ENCODE measurements at regions not wholly inside any gene's neighbourhood (a gene's known extent, or its start where the extent isn't known, plus 50 kb on each side); places are given as distances from the start of the nearest gene placed in this dataset.

DNA sequence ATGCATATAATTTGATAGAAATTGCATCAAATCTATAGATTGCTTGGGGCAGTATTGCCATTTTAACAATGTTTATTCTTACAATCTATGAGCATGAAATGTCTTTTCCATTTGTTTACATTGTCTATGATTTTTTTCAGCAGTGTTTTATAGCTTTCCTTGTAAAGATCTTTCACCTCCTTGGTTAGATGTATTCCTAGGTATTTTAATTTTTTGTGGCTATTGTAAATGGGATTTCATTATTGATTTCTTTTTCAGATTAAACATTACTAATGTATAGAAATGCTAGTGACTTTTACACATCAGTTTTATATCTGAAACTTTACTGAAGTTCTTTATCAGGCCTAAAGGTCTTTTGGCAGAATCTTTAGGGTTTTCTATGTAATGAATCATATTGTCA lies 237.6 kb upstream of the STAC start:
- TF ChIP-seq CTCF (IDR thresholded peaks at IDR 0.05; ENCODE audit: low read depth, low read length) = no peak
- no peak for TF ChIP-seq EZH2phosphoT487 (IDR thresholded peaks at IDR 0.05; ENCODE audit: low read depth)

Measured in OCI-LY3 (cell line).